Upper lobe of left lung (tissue), 4 donors: ENCODE measurements at regions not wholly inside any gene's neighbourhood (a gene's known extent, or its start where the extent isn't known, plus 50 kb on each side); places are given as distances from the start of the nearest gene placed in this dataset.

Experiments
- POLR2AphosphoS5 ChIP-seq, 2 donors: sonication (generic); formaldehyde crosslinking; IDR thresholded peaks; one replicate each; pipeline ENCODE4 v1.5.1; 2017; ENCODE audit warnings: antibody characterized with exemption in 2 of 2
- TF ChIP-seq, protein P1 (sequence below), 6 experiments: fragments of 450-650 bp in 4 of 6; fragments of 200-600 bp in 2 of 6; sonication (generic) in 2 of 6; IDR thresholded peaks; one replicate each; pipeline ENCODE4 v1.5.1; 2016 to 2019; ENCODE audit warnings: antibody characterized with exemption in 6 of 6

- TF ChIP-seq, protein P1, sequence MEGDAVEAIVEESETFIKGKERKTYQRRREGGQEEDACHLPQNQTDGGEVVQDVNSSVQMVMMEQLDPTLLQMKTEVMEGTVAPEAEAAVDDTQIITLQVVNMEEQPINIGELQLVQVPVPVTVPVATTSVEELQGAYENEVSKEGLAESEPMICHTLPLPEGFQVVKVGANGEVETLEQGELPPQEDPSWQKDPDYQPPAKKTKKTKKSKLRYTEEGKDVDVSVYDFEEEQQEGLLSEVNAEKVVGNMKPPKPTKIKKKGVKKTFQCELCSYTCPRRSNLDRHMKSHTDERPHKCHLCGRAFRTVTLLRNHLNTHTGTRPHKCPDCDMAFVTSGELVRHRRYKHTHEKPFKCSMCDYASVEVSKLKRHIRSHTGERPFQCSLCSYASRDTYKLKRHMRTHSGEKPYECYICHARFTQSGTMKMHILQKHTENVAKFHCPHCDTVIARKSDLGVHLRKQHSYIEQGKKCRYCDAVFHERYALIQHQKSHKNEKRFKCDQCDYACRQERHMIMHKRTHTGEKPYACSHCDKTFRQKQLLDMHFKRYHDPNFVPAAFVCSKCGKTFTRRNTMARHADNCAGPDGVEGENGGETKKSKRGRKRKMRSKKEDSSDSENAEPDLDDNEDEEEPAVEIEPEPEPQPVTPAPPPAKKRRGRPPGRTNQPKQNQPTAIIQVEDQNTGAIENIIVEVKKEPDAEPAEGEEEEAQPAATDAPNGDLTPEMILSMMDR (IDR thresholded peaks at IDR 0.05), result no peak
- TF ChIP-seq POLR2AphosphoS5 (IDR thresholded peaks at IDR 0.05), result no peak
Measured at GRCh38 chr4:71204056-71204455, 134.8 kb upstream of the SLC4A4 start.
